NCI-H446 (cell line): ENCODE measurements at regions not wholly inside any gene's neighbourhood (a gene's known extent, or its start where the extent isn't known, plus 50 kb on each side); places are given as distances from the start of the nearest gene placed in this dataset.

Source experiments
- DNase-seq, 2 experiments: peaks; one replicate each; lab custom pipeline; 2025; lab: John Stamatoyannopoulos, UW

GRCh38 chr6:129911732-129912131, 50.6 kb upstream of the TMEM244 start:
- no peak for DNase-seq
